Esophagus muscularis mucosa (tissue), 4 donors: ENCODE measurements at regions not wholly inside any gene's neighbourhood (a gene's known extent, or its start where the extent isn't known, plus 50 kb on each side); places are given as distances from the start of the nearest gene placed in this dataset.

Source experiments
- EP300 ChIP-seq: sonication (generic); formaldehyde crosslinking; IDR thresholded peaks from one replicate; pipeline ENCODE4 v1.6.1; 2017; ENCODE audit warnings: antibody characterized with exemption
- POLR2AphosphoS5 ChIP-seq, 2 donors: sonication (generic); formaldehyde crosslinking; IDR thresholded peaks; one replicate each; pipeline ENCODE4 v1.6.1; 2017; ENCODE audit warnings: antibody characterized with exemption in 2 of 2
- TF ChIP-seq, protein P1 (sequence below), 3 experiments: fragments of 200-600 bp in 2 of 3; fragments of 450-650 bp in 1 of 3; sonication (generic) in 2 of 3; IDR thresholded peaks; one replicate each; pipeline ENCODE4 v1.5.1; 2017 to 2019; ENCODE audit warnings: antibody characterized with exemption in 3 of 3, mild to moderate bottlenecking in 2 of 3, moderate library complexity in 1 of 3

DNA sequence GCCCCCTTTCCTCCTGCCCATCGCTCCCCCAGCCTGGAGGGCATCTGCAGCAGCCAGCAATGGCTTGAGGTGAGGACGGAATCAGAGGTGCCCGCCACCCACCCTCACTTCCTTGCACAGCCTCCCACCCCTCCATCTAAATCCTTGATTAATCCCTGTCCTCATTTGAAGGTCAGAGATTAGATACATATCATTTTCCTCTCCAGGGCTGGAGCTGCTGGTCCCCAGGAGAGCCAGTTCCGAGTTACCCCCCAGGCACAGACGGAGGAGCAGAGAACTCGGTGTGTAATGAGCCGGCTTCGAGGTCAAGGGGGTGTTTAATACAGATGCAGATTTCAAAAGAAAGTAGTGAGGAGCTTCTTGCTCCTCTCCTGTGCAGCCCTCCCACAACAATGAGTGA, 542.1 kb downstream of the MN1 start:
- TF ChIP-seq, protein P1, sequence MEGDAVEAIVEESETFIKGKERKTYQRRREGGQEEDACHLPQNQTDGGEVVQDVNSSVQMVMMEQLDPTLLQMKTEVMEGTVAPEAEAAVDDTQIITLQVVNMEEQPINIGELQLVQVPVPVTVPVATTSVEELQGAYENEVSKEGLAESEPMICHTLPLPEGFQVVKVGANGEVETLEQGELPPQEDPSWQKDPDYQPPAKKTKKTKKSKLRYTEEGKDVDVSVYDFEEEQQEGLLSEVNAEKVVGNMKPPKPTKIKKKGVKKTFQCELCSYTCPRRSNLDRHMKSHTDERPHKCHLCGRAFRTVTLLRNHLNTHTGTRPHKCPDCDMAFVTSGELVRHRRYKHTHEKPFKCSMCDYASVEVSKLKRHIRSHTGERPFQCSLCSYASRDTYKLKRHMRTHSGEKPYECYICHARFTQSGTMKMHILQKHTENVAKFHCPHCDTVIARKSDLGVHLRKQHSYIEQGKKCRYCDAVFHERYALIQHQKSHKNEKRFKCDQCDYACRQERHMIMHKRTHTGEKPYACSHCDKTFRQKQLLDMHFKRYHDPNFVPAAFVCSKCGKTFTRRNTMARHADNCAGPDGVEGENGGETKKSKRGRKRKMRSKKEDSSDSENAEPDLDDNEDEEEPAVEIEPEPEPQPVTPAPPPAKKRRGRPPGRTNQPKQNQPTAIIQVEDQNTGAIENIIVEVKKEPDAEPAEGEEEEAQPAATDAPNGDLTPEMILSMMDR (IDR thresholded peaks at IDR 0.05) = no peak
- TF ChIP-seq POLR2AphosphoS5 (IDR thresholded peaks at IDR 0.05) = no peak
- TF ChIP-seq EP300 = no peak
